CD4-positive, alpha-beta T cell treated with Interleukin-6 for 4 hours (primary cell): ENCODE measurements at regions not wholly inside any gene's neighbourhood (a gene's known extent, or its start where the extent isn't known, plus 50 kb on each side); places are given as distances from the start of the nearest gene placed in this dataset.
"Not testable (repeated sequence)": the region's sequence is repeated elsewhere in the genome, so short reads cannot be mapped to it uniquely, and the experiment has no call there.

Source experiments
- DNase-seq: peaks from one replicate; pipeline ENCODE4 v3.0.0-alpha.2; 2020; ENCODE audit warnings: mixed read lengths

GRCh38 chr17:21517538-21518293 is 141.6 kb downstream of the KCNJ12 start:
- DNase-seq: no peak

GRCh38 chr17:21522755-21523336 is 146.7 kb downstream of the KCNJ12 start:
- no peak for DNase-seq

- no peak for DNase-seq
Measured at GRCh38 chr17:21523497-21524210, 147.5 kb downstream of the KCNJ12 start.

- DNase-seq: no peak
Measured at GRCh38 chr17:21524211-21524591, 148.0 kb downstream of the KCNJ12 start.

- no peak for DNase-seq
Measured at GRCh38 chr17:21525464-21526130, 149.4 kb downstream of the KCNJ12 start.

- DNase-seq: no peak
Measured at GRCh38 chr17:21528031-21528695, 152.0 kb downstream of the KCNJ12 start.

- DNase-seq: no peak
Measured at GRCh38 chr17:21530311-21530710, 154.2 kb downstream of the KCNJ12 start.

- DNase-seq: no peak
Measured at GRCh38 chr17:21530841-21531240, 154.7 kb downstream of the KCNJ12 start.

GRCh38 chr17:21532763-21533385 is 156.7 kb downstream of the KCNJ12 start:
- DNase-seq: no peak

- DNase-seq: no peak
Measured at GRCh38 chr17:21535686-21536375, 156.5 kb upstream of the KCNJ18 start.

GRCh38 chr17:21537302-21537701 is 155.0 kb upstream of the KCNJ18 start:
- DNase-seq: no peak

GRCh38 chr17:21538615-21539014 is 153.7 kb upstream of the KCNJ18 start:
- no peak for DNase-seq

GRCh38 chr17:21539146-21539545 is 153.2 kb upstream of the KCNJ18 start:
- no peak for DNase-seq

- DNase-seq: no peak
Measured at GRCh38 chr17:21540502-21540901, 151.8 kb upstream of the KCNJ18 start.

- DNase-seq: no peak
Measured at GRCh38 chr17:21542070-21542469, 150.3 kb upstream of the KCNJ18 start.

GRCh38 chr17:21542991-21543390 is 149.3 kb upstream of the KCNJ18 start:
- DNase-seq: no peak

GRCh38 chr17:21545064-21545463 is 147.3 kb upstream of the KCNJ18 start:
- no peak for DNase-seq

- DNase-seq: no peak
Measured at GRCh38 chr17:21548236-21548635, 144.1 kb upstream of the KCNJ18 start.

- no peak for DNase-seq
Measured at GRCh38 chr17:21549107-21549687, 143.1 kb upstream of the KCNJ18 start.

- not testable (repeated sequence) for DNase-seq
Measured at GRCh38 chr17:21550031-21550430, 142.3 kb upstream of the KCNJ18 start.
